ENCODE measurements at regions not wholly inside any gene's neighbourhood (a gene's known extent, or its start where the extent isn't known, plus 50 kb on each side); places are given as distances from the start of the nearest gene placed in this dataset.
"Not testable (repeated sequence)": the region's sequence is repeated elsewhere in the genome, so short reads cannot be mapped to it uniquely, and the experiment has no call there.

GRCh38 chr5:127216143-127216542, 74.5 kb upstream of the MEGF10 start:
- no peaks in the 10 kb centered on the region for H3K9me3 Mint-ChIP-seq
- peaks cover 15% of the 10 kb centered on the region for H3K27me3 Mint-ChIP-seq (ENCODE audit: insufficient read depth)
- no peak overlapping the region for H3K4me3 Mint-ChIP-seq
- TF ChIP-seq CTCF (IDR thresholded peaks at IDR 0.05), result no peak
- H3K4me1 Mint-ChIP-seq (ENCODE audit: low read depth), result no peaks in the 10 kb centered on the region
- DNase-seq, result no peak
- H3K27ac Mint-ChIP-seq, result no peak overlapping the region
- no peaks in the 10 kb centered on the region for H3K36me3 Mint-ChIP-seq (ENCODE audit: low read depth)

GRCh38 chr5:127216898-127217675, 73.5 kb upstream of the MEGF10 start:
- Mint-ChIP-seq H3K27ac (no peak overlapping the region), H3K36me3 (ENCODE audit: low read depth) (no peaks in the 10 kb centered on the region), H3K4me3 (no peak overlapping the region), H3K27me3 (ENCODE audit: insufficient read depth) (peaks cover 13% of the 10 kb centered on the region), H3K9me3 (no peaks in the 10 kb centered on the region), H3K4me1 (ENCODE audit: low read depth) (no peaks in the 10 kb centered on the region)
- no peak for DNase-seq
- TF ChIP-seq CTCF (IDR thresholded peaks at IDR 0.05), result no peak

DNA sequence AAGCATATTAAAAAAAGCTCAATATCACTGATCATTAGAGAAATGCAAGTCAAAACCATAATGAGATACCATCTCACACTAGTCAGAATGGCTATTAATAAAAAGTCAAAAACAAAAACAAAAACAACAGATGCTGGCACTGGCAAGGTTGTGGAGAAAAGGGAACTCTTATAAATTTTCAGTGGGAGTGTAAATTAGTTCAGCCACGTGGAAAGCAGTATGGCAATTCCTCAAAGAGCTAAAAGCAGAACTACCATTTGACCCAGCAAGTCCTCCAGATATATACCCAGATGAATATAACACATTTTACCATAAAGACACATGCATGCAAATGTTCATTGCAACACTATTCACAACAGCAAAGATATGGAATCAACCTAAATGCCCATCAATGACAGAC, 68.7 kb upstream of the MEGF10 start:
- H3K4me3 Mint-ChIP-seq; H3K27me3 Mint-ChIP-seq (ENCODE audit: insufficient read depth); H3K27ac Mint-ChIP-seq; DNase-seq; H3K36me3 Mint-ChIP-seq (ENCODE audit: low read depth); H3K4me1 Mint-ChIP-seq (ENCODE audit: low read depth); H3K9me3 Mint-ChIP-seq: not testable (repeated sequence)

DNA sequence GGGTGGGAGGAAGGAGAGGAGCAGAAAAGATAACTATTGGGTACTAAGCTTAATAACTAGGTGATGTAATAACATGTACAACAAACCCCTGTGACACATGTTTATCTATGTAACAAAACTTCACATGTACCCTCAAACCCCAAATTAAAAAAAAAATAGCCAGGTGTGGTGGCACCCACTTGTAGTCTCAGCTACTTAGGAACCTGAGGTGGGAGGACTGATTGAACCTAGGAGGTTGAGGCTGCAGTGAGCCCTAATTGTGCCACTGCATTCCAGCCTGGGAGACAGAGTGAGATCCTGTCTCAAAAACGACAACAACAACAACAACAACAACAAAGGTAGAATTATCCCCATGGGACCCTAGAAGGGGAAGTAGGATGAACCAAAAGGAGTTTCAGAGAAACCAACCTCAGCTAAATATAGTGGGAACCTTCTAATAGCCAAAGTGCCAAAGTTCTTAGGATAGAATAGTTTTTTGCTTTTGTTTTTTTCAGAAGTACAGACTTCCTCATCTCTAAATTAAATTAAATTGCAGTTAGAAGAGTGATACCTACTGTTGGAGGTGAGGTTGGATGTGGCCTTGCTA, 67.9 kb upstream of the MEGF10 start:
- not testable (repeated sequence) for H3K4me3 Mint-ChIP-seq; H3K4me1 Mint-ChIP-seq (ENCODE audit: low read depth); H3K36me3 Mint-ChIP-seq (ENCODE audit: low read depth); H3K27ac Mint-ChIP-seq; H3K9me3 Mint-ChIP-seq; DNase-seq; H3K27me3 Mint-ChIP-seq (ENCODE audit: insufficient read depth)

GRCh38 chr5:127223256-127223974, 67.2 kb upstream of the MEGF10 start:
- Mint-ChIP-seq H3K9me3 (no peaks in the 10 kb centered on the region), H3K27me3 (ENCODE audit: insufficient read depth) (peaks cover 7% of the 10 kb centered on the region; the same call in 1 of the 2 replicates), H3K4me3 (no peak overlapping the region), H3K27ac (no peak overlapping the region), H3K4me1 (ENCODE audit: low read depth) (peaks cover 4% of the 10 kb centered on the region; the same call in 1 of the 2 replicates), H3K36me3 (ENCODE audit: low read depth) (no peaks in the 10 kb centered on the region)
- TF ChIP-seq CTCF (IDR thresholded peaks at IDR 0.05), result no peak
- no peak for DNase-seq

GRCh38 chr5:127227881-127228280, 62.7 kb upstream of the MEGF10 start:
- no peak for TF ChIP-seq CTCF (IDR thresholded peaks at IDR 0.05)
- no peak for DNase-seq
- H3K27me3 Mint-ChIP-seq (ENCODE audit: insufficient read depth), result peaks cover 14% of the 10 kb centered on the region
- H3K36me3 Mint-ChIP-seq (ENCODE audit: low read depth), result no peaks in the 10 kb centered on the region
- peaks cover 4% of the 10 kb centered on the region; the same call in 1 of the 2 replicates for H3K4me1 Mint-ChIP-seq (ENCODE audit: low read depth)
- H3K4me3 Mint-ChIP-seq, result no peak overlapping the region
- H3K27ac Mint-ChIP-seq, result no peak overlapping the region
- H3K9me3 Mint-ChIP-seq, result no peaks in the 10 kb centered on the region

Measured in HFFc6 (cell line).